ENCODE measurements at regions not wholly inside any gene's neighbourhood (a gene's known extent, or its start where the extent isn't known, plus 50 kb on each side); places are given as distances from the start of the nearest gene placed in this dataset.

DNA sequence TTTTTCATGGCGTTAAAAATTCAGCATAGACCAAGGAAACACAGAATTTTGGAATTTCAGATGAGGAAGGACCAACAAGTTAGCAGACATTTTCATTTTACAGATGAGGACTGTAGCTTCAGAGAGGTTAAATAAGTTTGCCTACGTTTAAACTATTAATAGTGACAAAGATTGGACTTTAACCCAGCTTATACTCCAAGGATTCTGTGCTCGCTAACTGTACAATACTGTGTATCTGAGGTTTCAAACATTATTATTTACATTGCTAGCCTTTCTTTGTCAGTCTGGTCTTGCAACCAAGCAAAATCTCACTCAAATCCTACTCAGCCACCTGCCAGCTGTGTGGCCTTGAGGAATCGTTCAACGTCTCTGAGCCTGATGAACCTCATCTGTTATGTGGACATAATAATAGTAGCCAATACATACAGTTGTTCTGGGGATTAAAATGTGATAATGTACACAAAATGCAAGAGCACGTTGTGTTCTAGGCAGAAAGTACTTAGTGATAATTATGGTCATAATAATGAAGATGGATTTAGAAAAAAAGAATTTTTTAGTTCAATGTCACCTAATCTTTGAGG is 462.4 kb upstream of the TRIB2 start:
- TF ChIP-seq CTCF (conservative IDR thresholded peaks at IDR 0.05; ENCODE audit: low read length), result no peak
- H3K4me3 ChIP-seq (ENCODE audit: low read length), result no peak overlapping the region
- no peak for DNase-seq (ENCODE audit: low read depth)

- no peak for DNase-seq (ENCODE audit: low read depth)
- no peak for TF ChIP-seq CTCF (conservative IDR thresholded peaks at IDR 0.05; ENCODE audit: low read length)
- H3K4me3 ChIP-seq (ENCODE audit: low read length), result no peak overlapping the region
These were observed 460.5 kb upstream of the TRIB2 start for GRCh38 chr2:12256206-12256605.

- DNase-seq (ENCODE audit: low read depth), result peak; percentile 5
- no peak overlapping the region for H3K4me3 ChIP-seq (ENCODE audit: low read length)
- TF ChIP-seq CTCF (conservative IDR thresholded peaks at IDR 0.05; ENCODE audit: low read length), result no peak
These were observed 459.3 kb upstream of the TRIB2 start for GRCh38 chr2:12257476-12257875.

DNA sequence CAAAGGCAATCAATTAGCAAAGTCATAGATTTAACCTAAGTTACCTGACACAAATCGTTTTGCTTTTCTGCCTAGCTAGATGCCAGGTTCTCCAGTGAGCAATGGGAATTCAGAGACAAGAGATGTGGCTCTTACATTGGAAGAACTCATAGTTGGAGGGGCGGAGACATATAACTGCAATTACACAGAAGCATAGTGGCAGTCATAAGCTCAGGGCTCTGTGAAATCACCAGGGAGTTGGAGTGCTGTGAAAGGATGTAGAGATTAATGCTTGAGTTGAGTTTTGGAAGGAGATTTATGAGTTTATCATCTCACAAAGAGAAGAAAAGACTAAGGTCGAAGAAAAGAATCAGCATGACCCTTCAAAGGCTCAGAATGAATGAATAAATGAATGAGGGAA is 457.2 kb upstream of the TRIB2 start:
- no peak for TF ChIP-seq CTCF (conservative IDR thresholded peaks at IDR 0.05; ENCODE audit: low read length)
- H3K4me3 ChIP-seq (ENCODE audit: low read length), result no peak overlapping the region
- DNase-seq (ENCODE audit: low read depth), result no peak

DNA sequence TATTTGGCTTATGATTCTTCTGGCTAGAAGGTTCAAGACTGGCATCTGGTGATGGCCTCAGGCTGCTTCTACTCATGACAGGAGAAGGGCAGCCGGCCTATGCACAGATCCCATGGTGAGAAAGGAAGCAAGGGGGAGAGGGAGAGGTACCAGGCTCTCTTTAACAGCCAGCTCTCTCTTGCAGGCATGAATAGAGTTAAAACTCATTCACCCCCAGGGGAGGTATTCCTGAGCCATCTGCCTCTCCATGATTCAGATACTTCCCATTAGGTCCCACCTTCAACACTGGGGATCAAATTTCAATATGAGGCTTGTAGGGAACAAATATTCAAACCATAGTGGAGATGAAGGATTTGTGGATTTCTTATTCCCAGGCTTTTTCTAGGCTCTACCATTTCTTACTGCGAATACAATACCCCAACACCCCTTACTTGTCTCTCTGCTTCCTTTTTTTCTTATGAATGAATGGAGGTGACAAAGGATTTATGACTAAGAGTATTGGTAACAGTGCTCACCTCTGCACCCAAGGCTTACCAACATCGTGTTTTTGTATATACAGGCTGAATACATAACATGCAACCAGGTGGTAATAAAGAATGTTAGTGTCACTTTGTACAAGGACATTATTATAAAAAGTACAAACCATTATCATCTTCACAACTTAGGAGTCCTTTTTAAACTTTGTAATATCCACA is 454.6 kb upstream of the TRIB2 start:
- DNase-seq (ENCODE audit: low read depth), result peak; percentile 3
- no peak overlapping the region for H3K4me3 ChIP-seq (ENCODE audit: low read length)
- no peak for TF ChIP-seq CTCF (conservative IDR thresholded peaks at IDR 0.05; ENCODE audit: low read length)

GRCh38 chr2:12262681-12263436 is 453.9 kb upstream of the TRIB2 start:
- TF ChIP-seq CTCF (conservative IDR thresholded peaks at IDR 0.05; ENCODE audit: low read length), result no peak
- peak; percentile 70 for DNase-seq (ENCODE audit: low read depth)
- H3K4me3 ChIP-seq (ENCODE audit: low read length), result no peak overlapping the region

- no peak for DNase-seq (ENCODE audit: low read depth)
- no peak overlapping the region for H3K4me3 ChIP-seq (ENCODE audit: low read length)
- TF ChIP-seq CTCF (conservative IDR thresholded peaks at IDR 0.05; ENCODE audit: low read length), result no peak
These were observed 453.0 kb upstream of the TRIB2 start for GRCh38 chr2:12263730-12264129.

All from AG10803 (cell line).